ENCODE measurements at regions not wholly inside any gene's neighbourhood (a gene's known extent, or its start where the extent isn't known, plus 50 kb on each side); places are given as distances from the start of the nearest gene placed in this dataset.

DNA sequence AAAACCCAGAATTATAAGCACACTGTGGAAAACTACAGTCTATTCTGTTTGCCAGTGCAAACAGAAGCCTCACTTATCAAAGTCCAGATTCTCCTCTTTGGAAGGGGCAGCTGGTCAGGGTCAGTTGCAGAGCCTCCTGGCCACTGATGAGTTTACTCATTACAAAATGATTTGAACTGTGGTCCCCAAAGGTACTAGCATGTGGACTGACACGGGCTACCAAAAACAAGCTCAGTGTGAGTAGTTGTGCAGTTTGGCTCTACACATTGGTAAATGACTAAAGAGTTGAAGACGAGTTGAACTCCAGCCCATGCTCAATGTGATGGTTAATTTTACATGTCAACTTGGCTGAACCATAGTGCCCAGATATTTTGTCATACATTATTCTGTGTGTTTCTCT is 221.5 kb downstream of the ZIC4 start:
- no peak overlapping the region for H3K9ac ChIP-seq (ENCODE audit: low read length)
- no peaks in the 10 kb centered on the region for H4K20me1 ChIP-seq (ENCODE audit: low read length)
- ChIA-PET CTCF (no interaction called here), POLR2A (ENCODE audit: unreplicated experiment) (no interaction called here)
- H2AFZ ChIP-seq (ENCODE audit: low read length), result no peak overlapping the region
- H3K4me1 ChIP-seq (ENCODE audit: insufficient read depth, low read length), result no peaks in the 10 kb centered on the region
- H3K4me2 ChIP-seq (ENCODE audit: low read length), result no peak overlapping the region
- intact Hi-C loops (cut with micrococcal nuclease), result no loop called here
- H3K27me3 ChIP-seq (ENCODE audit: low read length), result peaks cover 17% of the 10 kb centered on the region; the same call in 1 of the 2 replicates
- H3K4me3 ChIP-seq (ENCODE audit: low read length), result no peak overlapping the region
- TF ChIP-seq EZH2phosphoT487 (IDR thresholded peaks at IDR 0.05; ENCODE audit: borderline replicate concordance, low read length), result no peak
- TF ChIP-seq EZH2 (IDR thresholded peaks at IDR 0.05; ENCODE audit: low read length, unreplicated experiment), result no peak
- TF ChIP-seq, protein P1, sequence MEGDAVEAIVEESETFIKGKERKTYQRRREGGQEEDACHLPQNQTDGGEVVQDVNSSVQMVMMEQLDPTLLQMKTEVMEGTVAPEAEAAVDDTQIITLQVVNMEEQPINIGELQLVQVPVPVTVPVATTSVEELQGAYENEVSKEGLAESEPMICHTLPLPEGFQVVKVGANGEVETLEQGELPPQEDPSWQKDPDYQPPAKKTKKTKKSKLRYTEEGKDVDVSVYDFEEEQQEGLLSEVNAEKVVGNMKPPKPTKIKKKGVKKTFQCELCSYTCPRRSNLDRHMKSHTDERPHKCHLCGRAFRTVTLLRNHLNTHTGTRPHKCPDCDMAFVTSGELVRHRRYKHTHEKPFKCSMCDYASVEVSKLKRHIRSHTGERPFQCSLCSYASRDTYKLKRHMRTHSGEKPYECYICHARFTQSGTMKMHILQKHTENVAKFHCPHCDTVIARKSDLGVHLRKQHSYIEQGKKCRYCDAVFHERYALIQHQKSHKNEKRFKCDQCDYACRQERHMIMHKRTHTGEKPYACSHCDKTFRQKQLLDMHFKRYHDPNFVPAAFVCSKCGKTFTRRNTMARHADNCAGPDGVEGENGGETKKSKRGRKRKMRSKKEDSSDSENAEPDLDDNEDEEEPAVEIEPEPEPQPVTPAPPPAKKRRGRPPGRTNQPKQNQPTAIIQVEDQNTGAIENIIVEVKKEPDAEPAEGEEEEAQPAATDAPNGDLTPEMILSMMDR (conservative IDR thresholded peaks at IDR 0.05; ENCODE audit: low read depth, low read length), result no peak
- DNase-seq (no peak), ATAC-seq (no peak)
- no peaks in the 10 kb centered on the region for H3K9me2 ChIP-seq (replicated peaks; ENCODE audit: low read length)
- H3K36me3 ChIP-seq (ENCODE audit: low read depth, low read length), result no peaks in the 10 kb centered on the region
- H3K27ac ChIP-seq (ENCODE audit: low read length), result no peak overlapping the region
- H3F3A ChIP-seq (ENCODE audit: low read length, unreplicated experiment), result no peaks in the 10 kb centered on the region
- no peaks in the 10 kb centered on the region for H3K9me3 ChIP-seq (ENCODE audit: low read length)
- H3K79me2 ChIP-seq (ENCODE audit: low read length), result no peaks in the 10 kb centered on the region
- BruUV-seq (replicated peaks), result no TSS peak

- TF ChIP-seq EZH2phosphoT487 (IDR thresholded peaks at IDR 0.05; ENCODE audit: borderline replicate concordance, low read length) (no peak), EZH2 (IDR thresholded peaks at IDR 0.05; ENCODE audit: low read length, unreplicated experiment) (no peak)
- TF ChIP-seq, protein P1 (conservative IDR thresholded peaks at IDR 0.05; ENCODE audit: low read depth, low read length), result no peak
- H3K27me3 ChIP-seq (ENCODE audit: low read length), result peaks cover 9% of the 10 kb centered on the region; the same call in 1 of the 2 replicates
- H4K20me1 ChIP-seq (ENCODE audit: low read length), result no peaks in the 10 kb centered on the region
- no peak overlapping the region for H3K27ac ChIP-seq (ENCODE audit: low read length)
- no peaks in the 10 kb centered on the region for H3K79me2 ChIP-seq (ENCODE audit: low read length)
- no peaks in the 10 kb centered on the region for H3K4me1 ChIP-seq (ENCODE audit: insufficient read depth, low read length)
- H3K4me3 ChIP-seq (ENCODE audit: low read length), result no peak overlapping the region
- CTCF ChIA-PET, result no interaction called here
- no peak overlapping the region for H3K4me2 ChIP-seq (ENCODE audit: low read length)
- no peaks in the 10 kb centered on the region for H3K9me3 ChIP-seq (ENCODE audit: low read length)
- intact Hi-C loops (cut with micrococcal nuclease), result no loop called here
- no peaks in the 10 kb centered on the region for H3K9me2 ChIP-seq (replicated peaks; ENCODE audit: low read length)
- H3K36me3 ChIP-seq (ENCODE audit: low read depth, low read length), result no peaks in the 10 kb centered on the region
- no peak overlapping the region for H3K9ac ChIP-seq (ENCODE audit: low read length)
- no peak for ATAC-seq
- POLR2A ChIA-PET (ENCODE audit: unreplicated experiment), result no interaction called here
- no peaks in the 10 kb centered on the region for H3F3A ChIP-seq (ENCODE audit: low read length, unreplicated experiment)
- DNase-seq, result no peak
- no TSS peak for BruUV-seq (replicated peaks)
- no peak overlapping the region for H2AFZ ChIP-seq (ENCODE audit: low read length)
These were observed 233.1 kb downstream of the ZIC4 start for GRCh38 chr3:147173257-147173656.

DNA sequence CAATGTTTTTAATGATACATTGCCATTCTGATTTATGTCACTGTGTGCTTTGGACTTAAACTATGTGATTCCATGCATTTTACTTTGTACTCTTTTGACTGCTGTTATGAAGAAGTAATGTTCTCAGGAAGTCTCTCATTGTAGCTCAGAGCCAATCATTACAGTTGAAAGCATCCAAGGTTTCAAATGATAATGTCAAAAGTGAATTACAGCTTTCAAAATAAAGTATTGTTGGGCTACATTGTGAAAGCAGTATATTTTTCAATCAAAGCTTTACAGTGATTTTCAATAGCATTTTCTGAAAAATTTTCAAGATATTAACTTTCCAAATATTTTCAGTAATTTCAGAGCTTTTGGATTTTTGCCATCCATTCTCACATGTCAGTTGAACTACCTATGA is 243.6 kb downstream of the ZIC4 start:
- no peaks in the 10 kb centered on the region for H4K20me1 ChIP-seq (ENCODE audit: low read length)
- ATAC-seq (no peak), DNase-seq (no peak)
- no peak overlapping the region for H3K4me2 ChIP-seq (ENCODE audit: low read length)
- ChIA-PET POLR2A (ENCODE audit: unreplicated experiment) (no interaction called here), CTCF (no interaction called here)
- no peaks in the 10 kb centered on the region for H3K9me3 ChIP-seq (ENCODE audit: low read length)
- no peaks in the 10 kb centered on the region for H3K9me2 ChIP-seq (replicated peaks; ENCODE audit: low read length)
- TF ChIP-seq EZH2phosphoT487 (IDR thresholded peaks at IDR 0.05; ENCODE audit: borderline replicate concordance, low read length) (no peak), EZH2 (IDR thresholded peaks at IDR 0.05; ENCODE audit: low read length, unreplicated experiment) (no peak)
- TF ChIP-seq, protein P1 (conservative IDR thresholded peaks at IDR 0.05; ENCODE audit: low read depth, low read length), result no peak
- H3K9ac ChIP-seq (ENCODE audit: low read length), result no peak overlapping the region
- H3F3A ChIP-seq (ENCODE audit: low read length, unreplicated experiment), result no peaks in the 10 kb centered on the region
- intact Hi-C loops (cut with micrococcal nuclease), result no loop called here
- H3K36me3 ChIP-seq (ENCODE audit: low read depth, low read length), result no peaks in the 10 kb centered on the region
- no peak overlapping the region for H3K27ac ChIP-seq (ENCODE audit: low read length)
- no peaks in the 10 kb centered on the region for H3K79me2 ChIP-seq (ENCODE audit: low read length)
- no peaks in the 10 kb centered on the region for H3K4me1 ChIP-seq (ENCODE audit: insufficient read depth, low read length)
- no TSS peak for BruUV-seq (replicated peaks)
- H3K4me3 ChIP-seq (ENCODE audit: low read length), result no peak overlapping the region
- no peak overlapping the region for H2AFZ ChIP-seq (ENCODE audit: low read length)
- H3K27me3 ChIP-seq (ENCODE audit: low read length), result peaks cover 21% of the 10 kb centered on the region
